Thoracic aorta (tissue), 2 donors: ENCODE measurements at regions not wholly inside any gene's neighbourhood (a gene's known extent, or its start where the extent isn't known, plus 50 kb on each side); places are given as distances from the start of the nearest gene placed in this dataset.

ENCODE experiments used
- ATAC-seq: fragments of 150-250 bp; one replicate; pipeline ENCODE4 v1.8.0; 2017; ENCODE audit warnings: low read depth; ENCODE audit not compliant: insufficient number of reproducible peaks, low FRiP score
- DNase-seq: peaks from one replicate; pipeline ENCODE4 v3.0.0-alpha.2; 2020; ENCODE audit warnings: low spot score
- H3K27ac ChIP-seq, 2 donors: fragments of 200-600 bp; sonication (generic); 1 replicate in 1 of 2; 2 replicates in 1 of 2; pipeline ENCODE4 v1.5.1; 2016; ENCODE audit warnings: mild to moderate bottlenecking in 2 of 2, moderate library complexity in 2 of 2
- H3K27me3 ChIP-seq: fragments of 200-600 bp; sonication (generic); replicated peaks from 2 replicates; pipeline ENCODE4 v1.6.0; 2016; ENCODE audit warnings: mild to moderate bottlenecking; ENCODE audit not compliant: insufficient read depth
- H3K36me3 ChIP-seq: fragments of 200-600 bp; sonication (generic); one replicate; pipeline ENCODE4 v1.5.1; 2016
- H3K4me1 ChIP-seq, 2 donors: fragments of 200-600 bp; sonication (generic); 1 replicate in 1 of 2; 2 replicates in 1 of 2; pipeline versions ENCODE4 v1.5.1 to v1.6.0; 2016; ENCODE audit warnings: low read depth in 2 of 2, mild to moderate bottlenecking in 1 of 2; ENCODE audit not compliant: control insufficient read depth in 1 of 2
- H3K4me3 ChIP-seq: fragments of 200-600 bp; sonication (generic); 2 replicates; pipeline ENCODE4 v1.5.1; 2016; ENCODE audit warnings: mild to moderate bottlenecking
- H3K9me3 ChIP-seq: fragments of 200-600 bp; sonication (generic); 2 replicates; pipeline ENCODE4 v1.5.1; 2016
- CTCF ChIP-seq: fragments of 200-600 bp; sonication (generic); IDR thresholded peaks from one replicate; pipeline ENCODE4 v1.5.1; 2019; ENCODE audit warnings: antibody characterized with exemption

- H3K36me3 ChIP-seq = no peaks in the 10 kb centered on the region
- no peaks in the 10 kb centered on the region for H3K4me1 ChIP-seq
- DNase-seq (no peak), ATAC-seq (no peak)
- H3K9me3 ChIP-seq = peaks cover 2% of the 10 kb centered on the region
- H3K4me3 ChIP-seq = no peak overlapping the region
- no peak for TF ChIP-seq CTCF
- no peaks in the 10 kb centered on the region for H3K27me3 ChIP-seq
- H3K27ac ChIP-seq = no peak overlapping the region
Measured at GRCh38 chr1:29782846-29783507, 546.7 kb downstream of the PTPRU start.

DNA sequence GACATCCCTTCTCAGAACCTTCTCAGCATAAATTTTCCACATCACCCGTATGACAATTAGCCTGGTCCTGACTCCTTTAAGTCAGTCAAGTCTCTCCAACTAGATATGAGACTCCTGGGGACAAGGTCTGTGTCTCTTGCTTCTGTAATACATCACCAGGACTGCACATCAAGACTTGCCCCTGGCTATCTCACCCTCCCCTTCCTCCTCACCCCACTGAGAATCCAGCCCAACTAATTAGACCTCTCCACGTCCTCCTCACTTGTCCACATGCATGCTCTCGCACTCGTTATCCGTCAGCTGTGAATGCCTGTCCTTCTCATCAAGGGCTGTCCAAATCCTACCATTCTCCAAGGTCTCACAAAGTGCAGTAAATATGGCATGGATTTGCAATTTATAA is 542.8 kb downstream of the PTPRU start:
- Histone ChIP-seq H3K4me3 (no peak overlapping the region), H3K27me3 (no peaks in the 10 kb centered on the region), H3K4me1 (no peaks in the 10 kb centered on the region), H3K36me3 (no peaks in the 10 kb centered on the region), H3K9me3 (peaks cover 2% of the 10 kb centered on the region), H3K27ac (no peak overlapping the region)
- TF ChIP-seq CTCF = no peak
- DNase-seq (no peak), ATAC-seq (no peak)

GRCh38 chr1:29777522-29777921 is 541.2 kb downstream of the PTPRU start:
- TF ChIP-seq CTCF = no peak
- Histone ChIP-seq H3K27me3 (no peaks in the 10 kb centered on the region), H3K27ac (no peak overlapping the region), H3K36me3 (no peaks in the 10 kb centered on the region), H3K4me3 (no peak overlapping the region), H3K9me3 (peaks cover 2% of the 10 kb centered on the region), H3K4me1 (no peaks in the 10 kb centered on the region)
- ATAC-seq (no peak), DNase-seq (no peak)

GRCh38 chr1:29774355-29774754 is 538.0 kb downstream of the PTPRU start:
- no peak for TF ChIP-seq CTCF
- no peaks in the 10 kb centered on the region for H3K4me1 ChIP-seq
- peaks cover under 1% of the 10 kb centered on the region for H3K9me3 ChIP-seq
- DNase-seq = no peak
- H3K27me3 ChIP-seq = no peaks in the 10 kb centered on the region
- no peaks in the 10 kb centered on the region for H3K36me3 ChIP-seq
- ATAC-seq = no peak
- H3K4me3 ChIP-seq = no peak overlapping the region
- no peak overlapping the region for H3K27ac ChIP-seq

DNA sequence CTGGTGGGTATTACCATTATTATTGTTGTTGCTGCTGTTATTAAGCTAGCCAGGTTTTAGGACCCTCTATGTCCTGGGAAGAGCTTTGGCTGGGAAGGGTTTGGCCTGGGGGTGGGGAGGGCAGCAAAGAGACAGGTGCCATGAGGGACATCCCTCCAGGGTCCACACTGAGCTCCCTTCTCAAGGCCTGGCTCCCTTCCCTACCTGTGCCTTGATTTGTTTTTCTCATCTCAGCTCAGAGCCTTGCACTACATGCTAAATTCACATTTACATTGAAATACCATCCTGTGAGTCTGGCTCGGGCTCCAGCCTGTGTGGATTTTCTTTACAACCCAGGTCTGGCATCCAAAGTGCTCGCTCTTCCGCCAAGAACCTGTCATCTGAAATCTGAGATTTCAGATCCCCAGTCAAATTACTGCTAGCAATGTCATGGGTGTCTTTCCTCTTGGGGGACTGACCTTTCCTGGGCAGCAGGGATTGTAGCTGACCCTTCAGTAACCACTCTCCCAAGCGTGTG is 536.3 kb downstream of the PTPRU start:
- no peak for TF ChIP-seq CTCF

More for the DNA sequence above, 536.3 kb downstream of the PTPRU start:
- no peaks in the 10 kb centered on the region for H3K9me3 ChIP-seq
- H3K36me3 ChIP-seq = no peaks in the 10 kb centered on the region
- no peak overlapping the region for H3K4me3 ChIP-seq
- no peak overlapping the region for H3K27ac ChIP-seq
- no peaks in the 10 kb centered on the region for H3K27me3 ChIP-seq
- ATAC-seq (no peak), DNase-seq (no peak)
- no peaks in the 10 kb centered on the region for H3K4me1 ChIP-seq
